ENCODE measurements at regions not wholly inside any gene's neighbourhood (a gene's known extent, or its start where the extent isn't known, plus 50 kb on each side); places are given as distances from the start of the nearest gene placed in this dataset.

- no peak for DNase-seq (ENCODE audit: insufficient read length, low spot score)
- no peak for FAIRE-seq
- TF ChIP-seq CTCF (IDR thresholded peaks at IDR 0.05; ENCODE audit: insufficient read depth, missing control alignments): no peak
These were observed 1274.5 kb upstream of the TMEFF2 start for GRCh38 chr2:193469251-193469650.

- DNase-seq (ENCODE audit: insufficient read length, low spot score) (no peak), FAIRE-seq (no peak)
- no peak for TF ChIP-seq CTCF (IDR thresholded peaks at IDR 0.05; ENCODE audit: insufficient read depth, missing control alignments)
These were observed 1272.7 kb upstream of the TMEFF2 start for GRCh38 chr2:193467276-193467987.

GRCh38 chr2:193463011-193463410 lies 1268.3 kb upstream of the TMEFF2 start:
- no peak for TF ChIP-seq CTCF (IDR thresholded peaks at IDR 0.05; ENCODE audit: insufficient read depth, missing control alignments)
- FAIRE-seq (no peak), DNase-seq (ENCODE audit: insufficient read length, low spot score) (no peak)

GRCh38 chr2:193462411-193462810 lies 1267.7 kb upstream of the TMEFF2 start:
- no peak for DNase-seq (ENCODE audit: insufficient read length, low spot score)
- no peak for FAIRE-seq
- no peak for TF ChIP-seq CTCF (IDR thresholded peaks at IDR 0.05; ENCODE audit: insufficient read depth, missing control alignments)

GRCh38 chr2:193461431-193461934 lies 1266.8 kb upstream of the TMEFF2 start:
- FAIRE-seq (no peak), DNase-seq (ENCODE audit: insufficient read length, low spot score) (no peak)
- no peak for TF ChIP-seq CTCF (IDR thresholded peaks at IDR 0.05; ENCODE audit: insufficient read depth, missing control alignments)

- DNase-seq (ENCODE audit: insufficient read length, low spot score) (no peak), FAIRE-seq (no peak)
- no peak for TF ChIP-seq CTCF (IDR thresholded peaks at IDR 0.05; ENCODE audit: insufficient read depth, missing control alignments)
These were observed 1252.2 kb upstream of the TMEFF2 start for GRCh38 chr2:193446967-193447366.

GRCh38 chr2:193442293-193442692 lies 1247.6 kb upstream of the TMEFF2 start:
- TF ChIP-seq CTCF (IDR thresholded peaks at IDR 0.05; ENCODE audit: insufficient read depth, missing control alignments): no peak
- no peak for FAIRE-seq
- DNase-seq (ENCODE audit: insufficient read length, low spot score): no peak

All from D721Med (cell line).